ENCODE measurements at regions not wholly inside any gene's neighbourhood (a gene's known extent, or its start where the extent isn't known, plus 50 kb on each side); places are given as distances from the start of the nearest gene placed in this dataset.

- DNase-seq (peak in 2 of 3 donors; percentile 41 to 57), ATAC-seq (ENCODE audit: insufficient read depth, low FRiP score) (no peak)
- peaks cover 0 to 3% (median 0%) of the 10 kb centered on the region in 5 donors for H3K4me1 ChIP-seq (ENCODE audit: control insufficient read depth in 5 of 5, insufficient read depth in 5 of 5, low read length in 5 of 5)
- H3K36me3 ChIP-seq (ENCODE audit: control insufficient read depth in 4 of 4, insufficient read depth in 4 of 4, low read length in 4 of 4), result no peaks in the 10 kb centered on the region
- no peak overlapping the region for H3K9ac ChIP-seq (ENCODE audit: insufficient read depth in 1 of 2, low read length in 2 of 2)
- H3K9me3 ChIP-seq (ENCODE audit: control insufficient read depth in 4 of 4, insufficient read depth in 3 of 4, low read length in 3 of 4), result no peaks in the 10 kb centered on the region
- no peak for TF ChIP-seq CTCF (IDR thresholded peaks at IDR 0.05; ENCODE audit: control extremely low read depth, extremely low read depth)
- H3K4me3 ChIP-seq, result no peak overlapping the region
- H3K27me3 ChIP-seq (ENCODE audit: control insufficient read depth in 3 of 3, insufficient read depth in 3 of 3, low read length in 2 of 3), result no peaks in the 10 kb centered on the region
- 81 to 83% methylated on average over 7 of the region's 7 CpGs for WGBS, 2 donors
- H3K27ac ChIP-seq (ENCODE audit: low read depth in 1 of 2, low read length in 1 of 2), result no peak overlapping the region
These were observed 412.7 kb downstream of the ETS1 start for GRCh38 chr11:128174465-128175291.

DNA sequence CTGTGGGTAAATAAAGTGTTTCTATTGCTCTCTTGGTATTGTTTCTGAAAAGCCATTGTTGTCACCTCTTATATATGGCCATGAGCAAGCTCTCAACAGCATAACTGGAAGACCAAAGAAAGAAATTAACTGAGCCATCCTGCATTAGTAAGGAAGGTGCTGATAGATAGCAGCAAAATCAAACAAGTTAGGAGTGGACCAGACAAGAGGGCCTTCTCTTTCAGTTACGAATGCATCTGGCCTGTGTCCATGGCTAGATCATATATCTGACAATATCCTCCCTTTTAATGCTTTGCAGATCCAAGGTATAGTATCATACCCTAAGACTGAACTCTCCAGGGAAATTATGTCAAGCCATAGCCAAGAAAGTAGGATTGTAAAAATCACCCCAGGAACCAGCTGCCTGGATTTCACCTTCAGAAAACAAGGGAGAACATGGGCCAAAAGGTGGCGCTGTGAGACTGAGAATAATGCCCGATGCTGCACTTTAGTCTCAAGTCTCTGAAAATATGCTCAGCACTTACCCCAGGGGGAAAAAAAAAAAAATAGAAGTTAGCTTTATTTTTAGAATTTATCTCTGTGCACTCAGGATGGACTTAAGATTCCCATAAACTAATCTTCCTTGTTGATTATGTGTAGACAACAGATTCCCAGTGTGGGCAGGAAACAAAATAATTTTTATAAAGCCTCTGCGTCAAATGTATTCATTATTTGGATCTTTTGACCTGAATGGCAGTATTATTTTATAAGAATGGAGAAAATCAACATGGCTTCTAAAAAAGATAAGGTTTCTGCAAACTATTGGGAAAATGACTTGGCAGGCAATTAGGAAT lies 415.1 kb downstream of the ETS1 start:
- H3K4me1 ChIP-seq (ENCODE audit: control insufficient read depth in 5 of 5, insufficient read depth in 5 of 5, low read length in 5 of 5), result no peaks in the 10 kb centered on the region
- no peaks in the 10 kb centered on the region for H3K36me3 ChIP-seq (ENCODE audit: control insufficient read depth in 4 of 4, insufficient read depth in 4 of 4, low read length in 4 of 4)
- H3K27me3 ChIP-seq (ENCODE audit: control insufficient read depth in 3 of 3, insufficient read depth in 3 of 3, low read length in 2 of 3), result no peaks in the 10 kb centered on the region
- TF ChIP-seq CTCF (IDR thresholded peaks at IDR 0.05; ENCODE audit: control extremely low read depth, extremely low read depth), result peak; percentile 83
- no peak overlapping the region for H3K9ac ChIP-seq (ENCODE audit: insufficient read depth in 1 of 2, low read length in 2 of 2)
- DNase-seq (peak; percentile 86 to 93 (median 90)), ATAC-seq (ENCODE audit: insufficient read depth, low FRiP score) (no peak)
- no peaks in the 10 kb centered on the region for H3K9me3 ChIP-seq (ENCODE audit: control insufficient read depth in 4 of 4, insufficient read depth in 3 of 4, low read length in 3 of 4)
- no peak overlapping the region for H3K4me3 ChIP-seq
- no peak overlapping the region for H3K27ac ChIP-seq (ENCODE audit: low read depth in 1 of 2, low read length in 1 of 2)
- 42 to 49% methylated on average over 4 of the region's 4 CpGs for WGBS, 2 donors

GRCh38 chr11:128171506-128171905 lies 415.9 kb downstream of the ETS1 start:
- no peaks in the 10 kb centered on the region for H3K27me3 ChIP-seq (ENCODE audit: control insufficient read depth in 3 of 3, insufficient read depth in 3 of 3, low read length in 2 of 3)
- H3K27ac ChIP-seq (ENCODE audit: low read depth in 1 of 2, low read length in 1 of 2), result no peak overlapping the region
- 77 to 84% methylated on average over 4 of the region's 4 CpGs for whole genome bisulfite sequencing, 2 donors
- H3K9ac ChIP-seq (ENCODE audit: insufficient read depth in 1 of 2, low read length in 2 of 2), result no peak overlapping the region
- H3K4me3 ChIP-seq, result no peak overlapping the region
- no peaks in the 10 kb centered on the region for H3K9me3 ChIP-seq (ENCODE audit: control insufficient read depth in 4 of 4, insufficient read depth in 3 of 4, low read length in 3 of 4)
- ATAC-seq (ENCODE audit: insufficient read depth, low FRiP score) (no peak), DNase-seq (no peak)
- H3K4me1 ChIP-seq (ENCODE audit: control insufficient read depth in 5 of 5, insufficient read depth in 5 of 5, low read length in 5 of 5), result peaks cover 0 to 2% (median 0%) of the 10 kb centered on the region in 5 donors
- TF ChIP-seq CTCF (IDR thresholded peaks at IDR 0.05; ENCODE audit: control extremely low read depth, extremely low read depth), result no peak
- no peaks in the 10 kb centered on the region for H3K36me3 ChIP-seq (ENCODE audit: control insufficient read depth in 4 of 4, insufficient read depth in 4 of 4, low read length in 4 of 4)
